Calu3 (cell line): ENCODE measurements at regions not wholly inside any gene's neighbourhood (a gene's known extent, or its start where the extent isn't known, plus 50 kb on each side); places are given as distances from the start of the nearest gene placed in this dataset.

ENCODE experiments used
- BruUV-seq: library from RNA; stranded (reverse); fragments of 400-500 nt; replicated peaks from 2 replicates; lab custom pipeline; 2021; lab: Mats Ljungman, UMichigan
- CTCF ChIA-PET: fragments of 300-600 bp; sonication (Branson Sonifier 250); formaldehyde crosslinking; loops from one replicate; lab custom pipeline; 2022; ENCODE audit warnings: antibody characterized with exemption; lab: Charles Lee
- DNase-seq: peaks from one replicate; pipeline ENCODE4 v3.0.0; 2022
- H3K27ac Mint-ChIP-seq: one replicate; pipeline ENCODE4 v1.8.0; 2022; ENCODE audit warnings: mixed read lengths; ENCODE audit not compliant: unreplicated experiment
- H3K27me3 Mint-ChIP-seq: one replicate; pipeline ENCODE4 v1.8.0; 2022; ENCODE audit warnings: mixed read lengths; ENCODE audit not compliant: unreplicated experiment
- H3K36me3 Mint-ChIP-seq: one replicate; pipeline ENCODE4 v1.8.0; 2022; ENCODE audit warnings: mild to moderate bottlenecking, moderate library complexity, mixed read lengths; ENCODE audit not compliant: insufficient read depth, unreplicated experiment
- H3K4me1 Mint-ChIP-seq: one replicate; pipeline ENCODE4 v1.8.0; 2022; ENCODE audit warnings: mild to moderate bottlenecking, low read depth, mixed read lengths; ENCODE audit not compliant: unreplicated experiment
- H3K4me3 Mint-ChIP-seq: one replicate; pipeline ENCODE4 v1.8.0; 2022; ENCODE audit warnings: mild to moderate bottlenecking, low read depth, moderate library complexity, mixed read lengths; ENCODE audit not compliant: unreplicated experiment
- H3K9me3 Mint-ChIP-seq: one replicate; pipeline ENCODE4 v1.8.0; 2022; ENCODE audit warnings: low read depth, mixed read lengths; ENCODE audit not compliant: unreplicated experiment
- CTCF ChIP-seq: fragments of 200-600 bp; IDR thresholded peaks from one replicate; pipeline ENCODE4 v1.8.0; 2022; ENCODE audit warnings: antibody characterized with exemption; ENCODE audit not compliant: unreplicated experiment
- intact Hi-C: fragments of 100-400 bp; cut with micrococcal nuclease; formaldehyde crosslinking; loops from one replicate; pipeline ENCODE4 v1.10.0; 2022; ENCODE audit not compliant: unreplicated experiment

- Mint-ChIP-seq H3K27ac (peak overlapping the region; percentile 21), H3K36me3 (no peaks in the 10 kb centered on the region), H3K27me3 (no peaks in the 10 kb centered on the region), H3K4me3 (no peak overlapping the region), H3K4me1 (peaks cover 30% of the 10 kb centered on the region), H3K9me3 (no peaks in the 10 kb centered on the region)
- CTCF ChIA-PET: interaction anchor here (0.6 to 0.7 kb wide), 3 partner anchors 32 to 319 kb away, joined by 3 to 7 read pairs (median 3); no protein-coding TSS in a partner anchor
- TF ChIP-seq CTCF: no peak
- BruUV-seq: no TSS peak
- intact Hi-C loops: no loop called here
- no peak for DNase-seq
These were observed 154.9 kb upstream of the KRR1 start for GRCh38 chr12:75666126-75666938.

GRCh38 chr12:75665216-75665615, 153.8 kb upstream of the KRR1 start:
- CTCF ChIA-PET: interaction anchor here (0.7 kb wide), 1 partner anchor 201 kb away, joined by 4 read pairs; no protein-coding TSS in a partner anchor
- H3K4me3 Mint-ChIP-seq: no peak overlapping the region
- H3K4me1 Mint-ChIP-seq: peaks cover 30% of the 10 kb centered on the region
- no peak for TF ChIP-seq CTCF
- BruUV-seq: no TSS peak
- no peaks in the 10 kb centered on the region for H3K9me3 Mint-ChIP-seq
- no peak overlapping the region for H3K27ac Mint-ChIP-seq
- DNase-seq: no peak
- H3K36me3 Mint-ChIP-seq: no peaks in the 10 kb centered on the region
- no peaks in the 10 kb centered on the region for H3K27me3 Mint-ChIP-seq
- intact Hi-C loops: no loop called here

- no peak for DNase-seq
- CTCF ChIA-PET: no interaction called here
- TF ChIP-seq CTCF: no peak
- BruUV-seq: no TSS peak
- intact Hi-C loops: no loop called here
- Mint-ChIP-seq H3K36me3 (peaks cover under 1% of the 10 kb centered on the region), H3K4me1 (peaks cover 29% of the 10 kb centered on the region), H3K4me3 (no peak overlapping the region), H3K9me3 (no peaks in the 10 kb centered on the region), H3K27ac (no peak overlapping the region), H3K27me3 (no peaks in the 10 kb centered on the region)
These were observed 151.2 kb upstream of the KRR1 start for GRCh38 chr12:75662511-75663159.

GRCh38 chr12:75661908-75662307, 150.5 kb upstream of the KRR1 start:
- TF ChIP-seq CTCF: no peak
- Mint-ChIP-seq H3K4me3 (no peak overlapping the region), H3K27ac (no peak overlapping the region), H3K36me3 (peaks cover 8% of the 10 kb centered on the region), H3K4me1 (peaks cover 22% of the 10 kb centered on the region), H3K27me3 (no peaks in the 10 kb centered on the region), H3K9me3 (no peaks in the 10 kb centered on the region)
- intact Hi-C loops: loop anchor here (2.0 kb wide), 2 partner anchors 49 to 317 kb away; no protein-coding TSS in a partner anchor
- CTCF ChIA-PET: no interaction called here
- no TSS peak for BruUV-seq
- DNase-seq: no peak
